Vagina (tissue), 2 donors: ENCODE measurements at regions not wholly inside any gene's neighbourhood (a gene's known extent, or its start where the extent isn't known, plus 50 kb on each side); places are given as distances from the start of the nearest gene placed in this dataset.

ENCODE experiments used
- DNase-seq, 2 donors: peaks; one replicate each; pipeline ENCODE4 v3.0.0-alpha.2; 2017; ENCODE audit errors: extremely low spot score in 2 of 2
- H3K27ac ChIP-seq: fragments of 200-600 bp; sonication (generic); one replicate; pipeline ENCODE4 v1.5.1; 2019
- H3K27me3 ChIP-seq: fragments of 200-600 bp; sonication (generic); one replicate; pipeline ENCODE4 v1.5.1; 2019
- H3K36me3 ChIP-seq, 2 donors: fragments of 200-600 bp; sonication (generic); one replicate each; pipeline ENCODE4 v1.5.1; 2017 to 2019
- H3K4me1 ChIP-seq: fragments of 200-600 bp; sonication (generic); one replicate; pipeline ENCODE4 v1.5.1; 2019
- H3K4me3 ChIP-seq, 2 donors: fragments of 200-600 bp; sonication (generic); 1 replicate in 1 of 2; 2 replicates in 1 of 2; pipeline ENCODE4 v1.5.1; 2016 to 2019
- H3K9me3 ChIP-seq: fragments of 200-600 bp; sonication (generic); one replicate; pipeline ENCODE4 v1.5.1; 2019
- CTCF ChIP-seq, 3 experiments: fragments of 450-650 bp in 2 of 3; fragments of 200-600 bp in 1 of 3; sonication (generic) in 1 of 3; IDR thresholded peaks; one replicate each; pipeline ENCODE4 v1.5.1; 2017 to 2019; ENCODE audit warnings: antibody characterized with exemption in 3 of 3, mild to moderate bottlenecking in 2 of 3, moderate library complexity in 2 of 3
- POLR2A ChIP-seq, 2 donors: fragments of 450-650 bp; IDR thresholded peaks; one replicate each; pipeline ENCODE4 v1.6.1; 2017; ENCODE audit warnings: antibody characterized with exemption in 2 of 2, mild to moderate bottlenecking in 2 of 2, moderate library complexity in 2 of 2
- POLR2AphosphoS5 ChIP-seq, 2 donors: sonication (generic); formaldehyde crosslinking; IDR thresholded peaks; one replicate each; pipeline ENCODE4 v1.9.0; 2017; ENCODE audit warnings: antibody characterized with exemption in 2 of 2, mild to moderate bottlenecking in 2 of 2, low read depth in 1 of 2; ENCODE audit not compliant: insufficient read depth in 1 of 2
- intact Hi-C: fragments of 100-400 bp; cut with DNase I; formaldehyde crosslinking; loops from one replicate; pipeline ENCODE4 v1.15.1; 2023

GRCh38 chr3:70507486-70507885 is 195.0 kb upstream of the MDFIC2 start:
- Histone ChIP-seq H3K4me3 (no peak overlapping the region), H3K4me1 (no peaks in the 10 kb centered on the region), H3K27me3 (no peaks in the 10 kb centered on the region), H3K9me3 (no peaks in the 10 kb centered on the region), H3K27ac (no peak overlapping the region), H3K36me3 (no peaks in the 10 kb centered on the region)
- DNase-seq, result no peak
- intact Hi-C loops, result no loop called here
- TF ChIP-seq CTCF (IDR thresholded peaks at IDR 0.05), result no peak
- TF ChIP-seq POLR2A (IDR thresholded peaks at IDR 0.05), result no peak
- TF ChIP-seq POLR2AphosphoS5 (IDR thresholded peaks at IDR 0.05; ENCODE audit: insufficient read depth in 1 of 2, low read depth in 1 of 2), result no peak

- H3K27me3 ChIP-seq, result no peaks in the 10 kb centered on the region
- no peak overlapping the region for H3K27ac ChIP-seq
- TF ChIP-seq POLR2AphosphoS5 (IDR thresholded peaks at IDR 0.05; ENCODE audit: insufficient read depth in 1 of 2, low read depth in 1 of 2) (no peak), CTCF (IDR thresholded peaks at IDR 0.05) (no peak)
- intact Hi-C loops, result no loop called here
- no peaks in the 10 kb centered on the region for H3K9me3 ChIP-seq
- DNase-seq, result no peak
- H3K4me1 ChIP-seq, result no peaks in the 10 kb centered on the region
- no peaks in the 10 kb centered on the region for H3K36me3 ChIP-seq
- H3K4me3 ChIP-seq, result no peak overlapping the region
Observed at GRCh38 chr3:70506775-70507174, 194.3 kb upstream of the MDFIC2 start.

- no peak for DNase-seq
- intact Hi-C loops, result no loop called here
- TF ChIP-seq POLR2A (IDR thresholded peaks at IDR 0.05) (no peak), CTCF (IDR thresholded peaks at IDR 0.05) (no peak), POLR2AphosphoS5 (IDR thresholded peaks at IDR 0.05; ENCODE audit: insufficient read depth in 1 of 2, low read depth in 1 of 2) (no peak)
- no peaks in the 10 kb centered on the region for H3K4me1 ChIP-seq
- H3K27ac ChIP-seq, result no peak overlapping the region
- no peaks in the 10 kb centered on the region for H3K36me3 ChIP-seq
- no peak overlapping the region for H3K4me3 ChIP-seq
- no peaks in the 10 kb centered on the region for H3K9me3 ChIP-seq
- H3K27me3 ChIP-seq, result no peaks in the 10 kb centered on the region
Observed at GRCh38 chr3:70501561-70501960, 189.1 kb upstream of the MDFIC2 start.

GRCh38 chr3:70488816-70489215 is 176.4 kb upstream of the MDFIC2 start:
- Histone ChIP-seq H3K4me1 (no peaks in the 10 kb centered on the region), H3K36me3 (no peaks in the 10 kb centered on the region), H3K4me3 (no peak overlapping the region), H3K9me3 (no peaks in the 10 kb centered on the region), H3K27ac (no peak overlapping the region), H3K27me3 (no peaks in the 10 kb centered on the region)
- intact Hi-C loops, result no loop called here
- DNase-seq, result no peak
- TF ChIP-seq POLR2AphosphoS5 (IDR thresholded peaks at IDR 0.05; ENCODE audit: insufficient read depth in 1 of 2, low read depth in 1 of 2) (no peak), CTCF (IDR thresholded peaks at IDR 0.05) (no peak), POLR2A (IDR thresholded peaks at IDR 0.05) (no peak)

GRCh38 chr3:70488131-70488530 is 175.7 kb upstream of the MDFIC2 start:
- Histone ChIP-seq H3K4me3 (no peak overlapping the region), H3K36me3 (no peaks in the 10 kb centered on the region), H3K4me1 (no peaks in the 10 kb centered on the region), H3K9me3 (no peaks in the 10 kb centered on the region), H3K27ac (no peak overlapping the region), H3K27me3 (no peaks in the 10 kb centered on the region)
- no peak for DNase-seq
- intact Hi-C loops, result no loop called here
- TF ChIP-seq CTCF (IDR thresholded peaks at IDR 0.05), result no peak
- TF ChIP-seq POLR2A (IDR thresholded peaks at IDR 0.05), result no peak
- no peak for TF ChIP-seq POLR2AphosphoS5 (IDR thresholded peaks at IDR 0.05; ENCODE audit: insufficient read depth in 1 of 2, low read depth in 1 of 2)
